NB4 (cell line): ENCODE measurements at regions not wholly inside any gene's neighbourhood (a gene's known extent, or its start where the extent isn't known, plus 50 kb on each side); places are given as distances from the start of the nearest gene placed in this dataset.

ENCODE experiments used
- DNase-seq: peaks from one replicate; pipeline ENCODE4 v3.0.0; 2010; ENCODE audit warnings: low read depth
- H3K4me3 ChIP-seq: one replicate; pipeline ENCODE4 v1.5.1; 2011; ENCODE audit warnings: mild to moderate bottlenecking, low read depth, low read length, moderate library complexity
- MYC ChIP-seq: IDR thresholded peaks from 2 replicates; pipeline ENCODE4 v1.6.1; 2011; ENCODE audit warnings: low read depth, low read length
- POLR2A ChIP-seq: IDR thresholded peaks from 2 replicates; pipeline ENCODE4 v1.6.1; 2011; ENCODE audit warnings: mild to moderate bottlenecking; ENCODE audit not compliant: insufficient read length; ENCODE audit errors: extremely low read depth
- TF ChIP-seq, protein P1 (sequence below): IDR thresholded peaks from 2 replicates; pipeline ENCODE4 v1.6.1; 2011; ENCODE audit warnings: low read depth, low read length
- TF ChIP-seq, protein P2 (sequence below): IDR thresholded peaks from one replicate; pipeline ENCODE4 v1.5.1; 2012; ENCODE audit warnings: low read depth, low read length

DNA sequence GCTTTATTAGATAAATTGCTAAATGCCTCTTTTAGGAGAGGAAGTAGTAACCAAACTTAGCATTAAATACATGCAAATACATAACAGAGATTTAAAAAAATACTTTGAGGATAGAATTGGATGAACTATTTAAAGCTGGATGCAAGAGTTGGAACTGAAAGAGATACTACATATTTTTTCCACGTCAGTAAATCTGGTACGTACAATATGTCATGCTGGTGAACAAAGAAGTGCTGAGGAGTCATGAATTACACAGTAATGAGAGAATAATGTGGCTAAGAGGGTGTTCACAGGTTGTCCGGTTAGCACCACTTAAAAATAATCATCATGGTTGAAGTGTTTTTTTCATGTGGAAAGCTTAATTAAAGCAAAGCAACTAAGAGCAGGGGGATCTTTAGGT lies 184.1 kb upstream of the FRMPD4 start:
- DNase-seq, result no peak
- TF ChIP-seq POLR2A, result no peak
- TF ChIP-seq MYC, result no peak
- TF ChIP-seq, protein P1, sequence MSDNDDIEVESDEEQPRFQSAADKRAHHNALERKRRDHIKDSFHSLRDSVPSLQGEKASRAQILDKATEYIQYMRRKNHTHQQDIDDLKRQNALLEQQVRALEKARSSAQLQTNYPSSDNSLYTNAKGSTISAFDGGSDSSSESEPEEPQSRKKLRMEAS, result no peak
- TF ChIP-seq, protein P2, sequence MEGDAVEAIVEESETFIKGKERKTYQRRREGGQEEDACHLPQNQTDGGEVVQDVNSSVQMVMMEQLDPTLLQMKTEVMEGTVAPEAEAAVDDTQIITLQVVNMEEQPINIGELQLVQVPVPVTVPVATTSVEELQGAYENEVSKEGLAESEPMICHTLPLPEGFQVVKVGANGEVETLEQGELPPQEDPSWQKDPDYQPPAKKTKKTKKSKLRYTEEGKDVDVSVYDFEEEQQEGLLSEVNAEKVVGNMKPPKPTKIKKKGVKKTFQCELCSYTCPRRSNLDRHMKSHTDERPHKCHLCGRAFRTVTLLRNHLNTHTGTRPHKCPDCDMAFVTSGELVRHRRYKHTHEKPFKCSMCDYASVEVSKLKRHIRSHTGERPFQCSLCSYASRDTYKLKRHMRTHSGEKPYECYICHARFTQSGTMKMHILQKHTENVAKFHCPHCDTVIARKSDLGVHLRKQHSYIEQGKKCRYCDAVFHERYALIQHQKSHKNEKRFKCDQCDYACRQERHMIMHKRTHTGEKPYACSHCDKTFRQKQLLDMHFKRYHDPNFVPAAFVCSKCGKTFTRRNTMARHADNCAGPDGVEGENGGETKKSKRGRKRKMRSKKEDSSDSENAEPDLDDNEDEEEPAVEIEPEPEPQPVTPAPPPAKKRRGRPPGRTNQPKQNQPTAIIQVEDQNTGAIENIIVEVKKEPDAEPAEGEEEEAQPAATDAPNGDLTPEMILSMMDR, result no peak
- H3K4me3 ChIP-seq, result no peak overlapping the region

DNA sequence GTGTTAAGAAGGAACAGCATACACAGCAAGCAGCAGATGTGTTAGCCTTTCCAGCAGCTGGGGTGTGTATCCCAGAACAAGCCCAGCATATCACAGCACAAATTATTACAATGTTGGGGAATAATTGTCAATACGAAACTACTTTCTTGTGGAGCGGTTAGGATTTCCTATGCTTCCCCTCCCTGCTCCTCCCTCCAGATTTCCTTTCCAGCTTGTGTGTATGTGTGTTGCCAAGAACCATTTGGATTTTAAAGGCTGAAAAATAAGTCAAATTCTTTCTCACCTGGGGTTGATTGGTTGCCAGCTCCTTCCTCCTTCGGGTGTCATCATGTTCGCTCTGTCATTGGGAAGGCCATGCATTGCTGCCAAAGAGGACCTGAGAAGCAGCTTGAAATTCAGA lies 178.2 kb upstream of the FRMPD4 start:
- no peak for DNase-seq
- TF ChIP-seq, protein P2, result no peak
- TF ChIP-seq MYC, result no peak
- no peak for TF ChIP-seq POLR2A
- TF ChIP-seq, protein P1, result no peak
- no peak overlapping the region for H3K4me3 ChIP-seq

DNA sequence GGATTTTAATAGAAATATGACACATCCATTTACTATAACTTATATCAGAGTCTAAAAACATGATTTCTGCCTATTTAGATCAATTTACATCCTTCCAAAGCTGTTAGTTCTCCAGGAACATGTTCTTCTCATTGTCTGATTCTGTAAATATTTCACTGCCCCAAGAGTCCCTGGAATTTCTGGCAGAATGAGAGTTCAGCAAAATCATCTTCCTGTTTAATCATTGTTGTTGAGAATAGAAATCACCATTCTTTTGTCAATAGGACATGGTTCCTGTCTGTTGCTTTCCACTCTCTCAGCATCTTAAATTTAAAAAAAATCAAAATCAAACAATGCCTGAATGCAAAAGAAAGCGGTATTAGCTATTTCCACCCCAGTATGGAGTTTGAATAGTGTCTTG lies 172.8 kb upstream of the FRMPD4 start:
- H3K4me3 ChIP-seq, result no peak overlapping the region
- no peak for DNase-seq
- TF ChIP-seq, protein P1, result no peak
- no peak for TF ChIP-seq MYC

DNA sequence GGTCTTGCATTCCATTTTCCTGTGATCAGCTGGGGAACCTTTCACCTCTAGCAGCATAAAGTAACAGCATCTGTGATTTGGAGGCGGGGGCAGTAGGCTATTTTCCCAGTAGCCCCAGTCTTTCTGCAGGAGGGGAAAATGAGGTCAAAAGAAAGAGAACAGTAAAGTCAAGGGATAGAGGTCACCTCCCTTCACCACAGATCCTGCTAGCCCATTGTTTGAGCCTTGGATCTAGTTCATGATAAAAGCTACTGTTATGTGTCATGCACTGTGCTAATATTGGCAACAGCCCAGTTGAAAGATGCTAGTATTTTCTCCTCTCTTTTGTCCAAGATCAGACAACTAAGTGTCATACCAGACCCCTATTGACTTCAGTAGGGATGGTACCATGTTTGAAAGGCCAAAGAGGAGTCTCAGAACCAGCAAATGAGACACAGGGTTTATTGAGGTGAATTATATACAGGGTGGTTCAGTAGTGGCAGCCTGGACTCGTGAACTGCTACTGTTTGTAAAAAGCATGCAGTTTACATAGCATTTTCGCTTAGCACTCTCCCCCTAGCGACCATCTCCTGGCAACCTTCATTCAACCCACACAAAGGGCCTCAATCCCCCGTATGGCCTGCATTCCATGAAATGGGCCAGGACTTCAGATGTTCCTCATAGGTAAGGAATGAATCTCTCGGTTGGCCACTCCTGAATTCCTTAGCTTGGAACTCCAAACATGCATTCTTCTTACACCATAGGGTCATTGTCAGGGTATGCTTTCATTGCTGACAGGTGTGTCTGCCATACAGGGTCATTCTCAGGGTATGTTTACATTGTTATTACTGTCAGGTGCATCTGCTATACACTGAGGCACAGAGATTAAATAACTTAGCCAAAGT lies 170.0 kb upstream of the FRMPD4 start:
- DNase-seq, result no peak
- TF ChIP-seq, protein P1, result no peak
- TF ChIP-seq POLR2A, result no peak
- TF ChIP-seq MYC, result no peak
- TF ChIP-seq, protein P2, result no peak

DNA sequence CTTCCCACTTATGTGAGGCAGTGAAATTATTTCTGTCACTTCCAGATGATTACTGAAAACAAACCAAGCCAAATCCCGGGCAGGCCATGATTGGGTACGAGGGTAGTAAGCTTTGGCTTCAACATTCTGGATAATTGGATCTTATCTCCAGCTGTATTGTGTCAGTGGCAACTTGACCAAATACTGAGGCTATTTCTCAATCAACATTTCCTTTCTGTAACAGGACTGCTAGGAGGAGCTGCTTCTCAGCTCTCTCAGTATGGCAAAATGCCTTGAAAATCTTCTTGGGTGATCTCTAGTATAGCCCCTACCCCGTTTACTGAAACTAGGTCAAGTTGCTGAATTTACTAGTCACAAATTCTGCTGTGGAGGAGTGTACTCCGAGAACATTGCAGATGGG lies 169.3 kb upstream of the FRMPD4 start:
- no peak overlapping the region for H3K4me3 ChIP-seq
- TF ChIP-seq MYC (no peak), POLR2A (no peak)
- TF ChIP-seq, protein P1, result no peak
- TF ChIP-seq, protein P2, result no peak
- no peak for DNase-seq

More for the DNA sequence above, 170.0 kb upstream of the FRMPD4 start:
- H3K4me3 ChIP-seq, result no peak overlapping the region
